ENCODE measurements at regions not wholly inside any gene's neighbourhood (a gene's known extent, or its start where the extent isn't known, plus 50 kb on each side); places are given as distances from the start of the nearest gene placed in this dataset.

GRCh38 chr7:33692956-33693355 lies 212.4 kb upstream of the BMPER start:
- TF ChIP-seq REST (IDR thresholded peaks at IDR 0.05; ENCODE audit: insufficient read depth in 1 of 2, low read depth in 2 of 2, low read length in 2 of 2) (no peak), FOXP2 (optimal IDR thresholded peaks at IDR 0.05; ENCODE audit: borderline replicate concordance, extremely low read depth, extremely low read length, insufficient read depth) (no peak), TAF1 (IDR thresholded peaks at IDR 0.05; ENCODE audit: borderline replicate concordance, insufficient read depth, low read length) (no peak), SIN3A (IDR thresholded peaks at IDR 0.05; ENCODE audit: borderline replicate concordance, insufficient read depth, low read length) (no peak), POLR2AphosphoS5 (IDR thresholded peaks at IDR 0.05; ENCODE audit: low read depth, low read length) (no peak)

- TF ChIP-seq REST (IDR thresholded peaks at IDR 0.05; ENCODE audit: insufficient read depth in 1 of 2, low read depth in 2 of 2, low read length in 2 of 2) (no peak), FOXP2 (optimal IDR thresholded peaks at IDR 0.05; ENCODE audit: borderline replicate concordance, extremely low read depth, extremely low read length, insufficient read depth) (no peak), POLR2AphosphoS5 (IDR thresholded peaks at IDR 0.05; ENCODE audit: low read depth, low read length) (no peak), TAF1 (IDR thresholded peaks at IDR 0.05; ENCODE audit: borderline replicate concordance, insufficient read depth, low read length) (no peak), SIN3A (IDR thresholded peaks at IDR 0.05; ENCODE audit: borderline replicate concordance, insufficient read depth, low read length) (no peak)
Observed at GRCh38 chr7:33694006-33694405, 211.3 kb upstream of the BMPER start.

GRCh38 chr7:33697616-33698015 lies 207.7 kb upstream of the BMPER start:
- TF ChIP-seq SIN3A (IDR thresholded peaks at IDR 0.05; ENCODE audit: borderline replicate concordance, insufficient read depth, low read length) (no peak), TAF1 (IDR thresholded peaks at IDR 0.05; ENCODE audit: borderline replicate concordance, insufficient read depth, low read length) (no peak), POLR2AphosphoS5 (IDR thresholded peaks at IDR 0.05; ENCODE audit: low read depth, low read length) (no peak), FOXP2 (optimal IDR thresholded peaks at IDR 0.05; ENCODE audit: borderline replicate concordance, extremely low read depth, extremely low read length, insufficient read depth) (no peak), REST (IDR thresholded peaks at IDR 0.05; ENCODE audit: insufficient read depth in 1 of 2, low read depth in 2 of 2, low read length in 2 of 2) (no peak)

- TF ChIP-seq SIN3A (IDR thresholded peaks at IDR 0.05; ENCODE audit: borderline replicate concordance, insufficient read depth, low read length) (no peak), FOXP2 (optimal IDR thresholded peaks at IDR 0.05; ENCODE audit: borderline replicate concordance, extremely low read depth, extremely low read length, insufficient read depth) (no peak), REST (IDR thresholded peaks at IDR 0.05; ENCODE audit: insufficient read depth in 1 of 2, low read depth in 2 of 2, low read length in 2 of 2) (no peak), POLR2AphosphoS5 (IDR thresholded peaks at IDR 0.05; ENCODE audit: low read depth, low read length) (no peak), TAF1 (IDR thresholded peaks at IDR 0.05; ENCODE audit: borderline replicate concordance, insufficient read depth, low read length) (no peak)
Observed at GRCh38 chr7:33698041-33698440, 207.3 kb upstream of the BMPER start.

- no peak for TF ChIP-seq REST (IDR thresholded peaks at IDR 0.05; ENCODE audit: insufficient read depth in 1 of 2, low read depth in 2 of 2, low read length in 2 of 2)
- no peak for TF ChIP-seq POLR2AphosphoS5 (IDR thresholded peaks at IDR 0.05; ENCODE audit: low read depth, low read length)
- TF ChIP-seq TAF1 (IDR thresholded peaks at IDR 0.05; ENCODE audit: borderline replicate concordance, insufficient read depth, low read length), result no peak
- no peak for TF ChIP-seq FOXP2 (optimal IDR thresholded peaks at IDR 0.05; ENCODE audit: borderline replicate concordance, extremely low read depth, extremely low read length, insufficient read depth)
- TF ChIP-seq SIN3A (IDR thresholded peaks at IDR 0.05; ENCODE audit: borderline replicate concordance, insufficient read depth, low read length), result no peak
Observed at GRCh38 chr7:33698692-33699128, 206.6 kb upstream of the BMPER start.

Data from PFSK-1 (cell line).